ENCODE measurements at regions not wholly inside any gene's neighbourhood (a gene's known extent, or its start where the extent isn't known, plus 50 kb on each side); places are given as distances from the start of the nearest gene placed in this dataset.

- no peak for TF ChIP-seq POLR2A (IDR thresholded peaks at IDR 0.05)
- TF ChIP-seq, protein P1, sequence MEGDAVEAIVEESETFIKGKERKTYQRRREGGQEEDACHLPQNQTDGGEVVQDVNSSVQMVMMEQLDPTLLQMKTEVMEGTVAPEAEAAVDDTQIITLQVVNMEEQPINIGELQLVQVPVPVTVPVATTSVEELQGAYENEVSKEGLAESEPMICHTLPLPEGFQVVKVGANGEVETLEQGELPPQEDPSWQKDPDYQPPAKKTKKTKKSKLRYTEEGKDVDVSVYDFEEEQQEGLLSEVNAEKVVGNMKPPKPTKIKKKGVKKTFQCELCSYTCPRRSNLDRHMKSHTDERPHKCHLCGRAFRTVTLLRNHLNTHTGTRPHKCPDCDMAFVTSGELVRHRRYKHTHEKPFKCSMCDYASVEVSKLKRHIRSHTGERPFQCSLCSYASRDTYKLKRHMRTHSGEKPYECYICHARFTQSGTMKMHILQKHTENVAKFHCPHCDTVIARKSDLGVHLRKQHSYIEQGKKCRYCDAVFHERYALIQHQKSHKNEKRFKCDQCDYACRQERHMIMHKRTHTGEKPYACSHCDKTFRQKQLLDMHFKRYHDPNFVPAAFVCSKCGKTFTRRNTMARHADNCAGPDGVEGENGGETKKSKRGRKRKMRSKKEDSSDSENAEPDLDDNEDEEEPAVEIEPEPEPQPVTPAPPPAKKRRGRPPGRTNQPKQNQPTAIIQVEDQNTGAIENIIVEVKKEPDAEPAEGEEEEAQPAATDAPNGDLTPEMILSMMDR (IDR thresholded peaks at IDR 0.05) = no peak
Observed at GRCh38 chr21:24200052-24200451, 1407.2 kb downstream of the MRPL39 start.
